K562 (cell line): ENCODE measurements at regions not wholly inside any gene's neighbourhood (a gene's known extent, or its start where the extent isn't known, plus 50 kb on each side); places are given as distances from the start of the nearest gene placed in this dataset.

Experiments used
- ATAC-seq: fragments of 200-7000 bp; cut with Tn5 transposase; 3 replicates; pipeline ENCODE4 v1.9.1; 2020; ENCODE audit warnings: moderate library complexity
- BruUV-seq: library from RNA; stranded (reverse); fragments of 400-500 nt; replicated peaks from 2 replicates; lab custom pipeline; 2021; lab: Mats Ljungman, UMichigan
- CTCF ChIA-PET: fragments of 300-600 bp; formaldehyde crosslinking; extraction: SDS; loops from one replicate; lab custom pipeline; 2021; ENCODE audit warnings: low intra/inter-chr PET ratio; lab: Yijun Ruan, JAX
- POLR2A ChIA-PET: fragments of 300-600, 350-650 bp; sonication (Branson Sonifier 250); formaldehyde crosslinking; extraction: SDS; loops from one replicate; lab custom pipeline; 2021; ENCODE audit warnings: antibody characterized with exemption, inconsistent platforms; lab: Yijun Ruan, JAX
- DNase-seq, 4 experiments: peaks; one replicate each; pipeline versions ENCODE4 v3.0.0 to v3.0.0-alpha.2; 2011 to 2018; ENCODE audit warnings: low spot score in 3 of 4, mixed read lengths in 3 of 4; ENCODE audit errors: extremely low read depth in 1 of 4
- FAIRE-seq: peaks from 2 replicates; lab custom pipeline; 2011; peaks lifted over from hg19 to GRCh38; lab: Jason Lieb, UNC
- H2AFZ ChIP-seq: 2 replicates; pipeline ENCODE4 v1.6.0; 2011; ENCODE audit warnings: low read depth, low read length, control low read depth, inconsistent platforms
- H3K27ac ChIP-seq: fragments of 200-600 bp; 3 replicates; pipeline ENCODE4 v1.8.0; 2011; ENCODE audit warnings: low read depth, mild to moderate bottlenecking, control low read depth, inconsistent platforms, low read length, moderate library complexity, mixed read lengths; ENCODE audit errors: extremely low read depth
- H3K27me3 ChIP-seq, 2 experiments: fragments of 300-600 bp in 1 of 2; 2 replicates in 1 of 2; 3 replicates in 1 of 2; pipeline versions ENCODE4 v1.6.0 to v1.8.0; 2011; ENCODE audit warnings: inconsistent platforms in 2 of 2, low read length in 2 of 2, mild to moderate bottlenecking in 1 of 2, mixed read lengths in 1 of 2, moderate library complexity in 1 of 2; ENCODE audit not compliant: control insufficient read depth in 2 of 2, insufficient read depth in 2 of 2
- H3K36me3 ChIP-seq: fragments of 300-600 bp; 3 replicates; pipeline ENCODE4 v1.8.0; 2011; ENCODE audit warnings: mild to moderate bottlenecking, low read length, inconsistent platforms; ENCODE audit not compliant: control insufficient read depth, insufficient read depth
- H3K4me1 ChIP-seq, 2 experiments: fragments of 200-600 bp in 1 of 2; replicated peaks in 1 of 2; 2 replicates in 1 of 2; 3 replicates in 1 of 2; pipeline versions ENCODE4 v1.5.1 to v1.8.0; 2011; ENCODE audit warnings: inconsistent platforms in 2 of 2, low read length in 2 of 2, mild to moderate bottlenecking in 1 of 2, mixed read lengths in 1 of 2, moderate library complexity in 1 of 2; ENCODE audit not compliant: control insufficient read depth in 2 of 2, insufficient read depth in 2 of 2
- H3K4me2 ChIP-seq: 2 replicates; pipeline ENCODE4 v1.6.1; 2011; ENCODE audit warnings: low read length, control low read depth, inconsistent platforms, mixed read lengths; ENCODE audit not compliant: insufficient read depth
- H3K4me3 ChIP-seq: fragments of 200-600 bp; sonication (generic), shearing (Covaris generic); 2 replicates; pipeline ENCODE4 v1.5.1; 2016; ENCODE audit warnings: control low read depth, inconsistent platforms
- H3K79me2 ChIP-seq: fragments of 200-600 bp; 3 replicates; pipeline ENCODE4 v1.8.0; 2011; ENCODE audit warnings: low read length, inconsistent platforms; ENCODE audit not compliant: control insufficient read depth, insufficient read depth
- H3K9ac ChIP-seq, 2 experiments: 2 replicates each; pipeline versions ENCODE4 v1.6.0 to v1.6.1; 2011; ENCODE audit warnings: low read depth in 2 of 2, low read length in 2 of 2, control low read depth in 1 of 2, inconsistent platforms in 1 of 2, mild to moderate bottlenecking in 1 of 2, mixed read lengths in 1 of 2; ENCODE audit not compliant: insufficient read depth in 1 of 2
- H3K9me1 ChIP-seq: one replicate; pipeline ENCODE4 v1.6.0; 2011; ENCODE audit warnings: inconsistent platforms, mild to moderate bottlenecking, low read length, moderate library complexity; ENCODE audit not compliant: control insufficient read depth, insufficient read depth
- H3K9me3 ChIP-seq: replicated peaks from 2 replicates; pipeline ENCODE4 v1.5.1; 2011; ENCODE audit warnings: low read depth, low read length, inconsistent platforms; ENCODE audit not compliant: control insufficient read depth, insufficient read depth
- H4K20me1 ChIP-seq: replicated peaks from 2 replicates; pipeline ENCODE4 v1.6.1; 2011; ENCODE audit warnings: low read length, inconsistent platforms, mixed read lengths; ENCODE audit not compliant: control insufficient read depth, insufficient read depth
- YY1 ChIP-seq, 3 experiments: IDR thresholded peaks; 2 replicates each; pipeline ENCODE4 v1.6.1; 2011; ENCODE audit warnings: low read length in 2 of 3, mild to moderate bottlenecking in 2 of 3, moderate library complexity in 2 of 3, borderline replicate concordance in 1 of 3, control low read depth in 1 of 3, low read depth in 1 of 3; ENCODE audit not compliant: insufficient read depth in 3 of 3, insufficient replicate concordance in 2 of 3, control insufficient read depth in 1 of 3, insufficient read length in 1 of 3; ENCODE audit errors: extremely low read depth in 1 of 3
- ZNF75A ChIP-seq: fragments of 450-650 bp; formaldehyde crosslinking; IDR thresholded peaks from 2 replicates; pipeline ENCODE4 v1.4.0; 2020; ENCODE audit warnings: mild to moderate bottlenecking
- WGBS: fragments of 100-300 bp; shearing (Covaris generic); methylation state at CpG from one replicate; pipeline ENCODE4 v1.1.6; 2016; ENCODE audit warnings: low coverage, mixed read lengths; ENCODE audit not compliant: insufficient coverage; ENCODE audit errors: missing lambda C conversion rate; 5-methylcytosine and 5-hydroxymethylcytosine counted together
- in situ Hi-C: fragments of 300-500 bp; cut with MboI; formaldehyde crosslinking; loops from 4 replicates; pipeline ENCODE4 v1.15.0; 2018; ENCODE audit warnings: inconsistent platforms, mixed read lengths
- intact Hi-C: fragments of 100-400 bp; cut with micrococcal nuclease; formaldehyde crosslinking; loops from 2 replicates; pipeline ENCODE4 v1.14.2; 2022

- H3K27ac ChIP-seq: no peak overlapping the region
- H3K36me3 ChIP-seq: no peaks in the 10 kb centered on the region
- CTCF ChIA-PET: no interaction called here
- no peak overlapping the region for H3K4me3 ChIP-seq
- no peak overlapping the region for H3K9ac ChIP-seq
- POLR2A ChIA-PET: no interaction called here
- no TSS peak for BruUV-seq
- H2AFZ ChIP-seq: no peak overlapping the region
- DNase-seq: no peak
- H3K79me2 ChIP-seq: no peaks in the 10 kb centered on the region
- intact Hi-C loops: no loop called here
- no peak for FAIRE-seq
- H3K27me3 ChIP-seq: no peaks in the 10 kb centered on the region
- TF ChIP-seq YY1 (IDR thresholded peaks at IDR 0.05; ENCODE audit: borderline replicate concordance in 1 of 3, control insufficient read depth in 1 of 3, extremely low read depth in 1 of 3, insufficient read depth in 3 of 3, insufficient read length in 1 of 3, insufficient replicate concordance in 2 of 3, low read depth in 1 of 3, low read length in 2 of 3) (no peak), ZNF75A (CRISPR knock-in tag) (no peak)
- TF ChIP-seq, all 486 proteins: peak for 0
- in situ Hi-C loops: no loop called here
- Histone ChIP-seq H3K4me1 (no peaks in the 10 kb centered on the region), H3K9me3 (peaks cover 34% of the 10 kb centered on the region), H3K4me2 (no peak overlapping the region), H4K20me1 (no peaks in the 10 kb centered on the region), H3K9me1 (no peaks in the 10 kb centered on the region)
- whole genome bisulfite sequencing: 3% methylated on average over 12 of the region's 12 CpGs
- peak; percentile 47; the same call in 1 of the 3 replicates for ATAC-seq
Observed at GRCh38 chr2:89833116-89833779, 1141.8 kb downstream of the RPIA start.

DNA sequence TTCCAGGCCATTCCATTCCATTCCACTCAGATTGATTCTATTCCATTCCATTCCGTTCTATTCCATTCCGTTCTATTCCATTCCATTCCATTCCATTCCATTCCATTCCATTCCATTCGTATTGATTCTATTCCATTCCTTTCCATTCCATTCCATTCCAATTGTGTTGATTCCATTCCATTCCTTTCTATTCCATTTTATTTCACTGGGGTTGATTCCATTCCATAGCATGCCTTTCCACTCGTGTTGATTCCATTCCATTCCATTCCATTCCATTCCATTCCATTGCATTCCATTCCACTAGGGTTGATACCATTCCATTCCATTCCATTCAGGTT is 1142.3 kb downstream of the RPIA start:
- Histone ChIP-seq H3K36me3 (no peaks in the 10 kb centered on the region), H3K4me1 (no peaks in the 10 kb centered on the region), H2AFZ (no peak overlapping the region), H4K20me1 (no peaks in the 10 kb centered on the region), H3K4me2 (no peak overlapping the region), H3K9me1 (no peaks in the 10 kb centered on the region), H3K9me3 (peaks cover 37% of the 10 kb centered on the region), H3K27me3 (no peaks in the 10 kb centered on the region)
- ChIA-PET CTCF (no interaction called here), POLR2A (no interaction called here)
- no peak for ATAC-seq
- WGBS: 4% methylated on average over 4 of the region's 4 CpGs
- in situ Hi-C loops: no loop called here
- no TSS peak for BruUV-seq
- no peak for TF ChIP-seq ZNF75A (CRISPR knock-in tag)
- TF ChIP-seq, all 486 proteins: peak for 0
- no peak for DNase-seq
- intact Hi-C loops: no loop called here
- no peak for FAIRE-seq
- Histone ChIP-seq H3K79me2 (no peaks in the 10 kb centered on the region), H3K4me3 (no peak overlapping the region), H3K9ac (no peak overlapping the region), H3K27ac (no peak overlapping the region)
